ENCODE measurements at regions not wholly inside any gene's neighbourhood (a gene's known extent, or its start where the extent isn't known, plus 50 kb on each side); places are given as distances from the start of the nearest gene placed in this dataset.
"Not testable (repeated sequence)": the region's sequence is repeated elsewhere in the genome, so short reads cannot be mapped to it uniquely, and the experiment has no call there.

DNA sequence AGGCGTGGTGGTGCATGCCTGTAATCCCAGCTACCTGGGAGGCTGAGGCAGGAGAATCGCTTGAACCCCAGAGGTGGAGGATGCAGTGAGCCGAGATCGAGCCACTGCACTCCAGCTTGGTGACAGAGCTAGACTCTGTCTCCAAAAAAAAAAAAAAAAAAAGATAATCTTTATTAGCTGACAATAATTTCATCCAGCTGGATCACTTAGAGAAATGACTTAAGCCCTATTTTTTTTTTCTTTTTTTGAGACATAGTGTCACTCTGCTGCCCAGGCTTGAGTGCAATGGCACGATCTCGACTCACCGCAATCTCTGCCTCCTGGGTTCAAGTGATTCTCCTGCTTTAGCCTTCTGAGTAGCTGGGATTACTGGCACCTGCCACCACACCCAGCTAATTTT lies 51.6 kb upstream of the MAP4K4 start:
- H3K4me3 Mint-ChIP-seq; DNase-seq; H3K27me3 Mint-ChIP-seq; ATAC-seq; H3K9me3 Mint-ChIP-seq; H3K27ac Mint-ChIP-seq; intact Hi-C loops (cut with micrococcal nuclease); H3K36me3 Mint-ChIP-seq (ENCODE audit: low read depth); H3K4me1 Mint-ChIP-seq (ENCODE audit: low read depth): not testable (repeated sequence)
- ChIA-PET CTCF (interaction anchor here (1.1 kb wide), 1 partner anchor 185 kb away, joined by 4 read pairs; no protein-coding TSS in a partner anchor), POLR2A (interaction anchor here (0.6 kb wide), 1 partner anchor 55 kb away, joined by 4 read pairs; no protein-coding TSS in a partner anchor)

DNA sequence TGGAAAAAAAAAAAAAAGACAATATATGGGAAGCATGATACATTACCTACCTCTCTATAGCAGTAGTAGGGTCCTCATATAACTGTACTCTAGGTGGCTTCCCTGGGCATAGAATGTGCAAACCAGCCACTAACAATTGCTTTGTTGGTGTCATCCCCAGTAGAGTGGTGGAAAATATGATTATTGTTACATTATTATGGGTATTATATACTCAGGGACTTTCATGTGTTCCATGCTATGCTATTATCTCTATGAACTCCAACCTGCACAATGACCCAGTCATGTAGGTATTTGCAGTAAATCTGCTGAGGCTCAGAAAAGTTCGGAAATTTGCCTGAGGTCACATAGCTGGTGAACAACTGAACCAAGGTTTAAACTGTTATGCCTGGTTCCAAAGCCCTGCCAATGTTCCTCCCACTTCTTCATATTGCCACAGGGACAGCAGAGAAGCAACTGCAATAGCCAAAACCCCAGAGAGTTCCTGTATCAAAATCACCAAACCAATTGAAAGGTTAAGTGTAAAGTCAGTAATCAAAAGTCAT lies 52.6 kb upstream of the MAP4K4 start:
- ATAC-seq: no peak
- Mint-ChIP-seq H3K27ac (no peak overlapping the region), H3K27me3 (no peaks in the 10 kb centered on the region), H3K4me1 (ENCODE audit: low read depth) (no peaks in the 10 kb centered on the region), H3K36me3 (ENCODE audit: low read depth) (no peaks in the 10 kb centered on the region), H3K4me3 (no peak overlapping the region), H3K9me3 (no peaks in the 10 kb centered on the region)
- ChIA-PET CTCF (interaction anchor here (1.1 kb wide), 1 partner anchor 186 kb away, joined by 4 read pairs; no protein-coding TSS in a partner anchor), POLR2A (no interaction called here)
- DNase-seq: no peak
- intact Hi-C loops (cut with micrococcal nuclease): no loop called here
- TF ChIP-seq, protein P1, sequence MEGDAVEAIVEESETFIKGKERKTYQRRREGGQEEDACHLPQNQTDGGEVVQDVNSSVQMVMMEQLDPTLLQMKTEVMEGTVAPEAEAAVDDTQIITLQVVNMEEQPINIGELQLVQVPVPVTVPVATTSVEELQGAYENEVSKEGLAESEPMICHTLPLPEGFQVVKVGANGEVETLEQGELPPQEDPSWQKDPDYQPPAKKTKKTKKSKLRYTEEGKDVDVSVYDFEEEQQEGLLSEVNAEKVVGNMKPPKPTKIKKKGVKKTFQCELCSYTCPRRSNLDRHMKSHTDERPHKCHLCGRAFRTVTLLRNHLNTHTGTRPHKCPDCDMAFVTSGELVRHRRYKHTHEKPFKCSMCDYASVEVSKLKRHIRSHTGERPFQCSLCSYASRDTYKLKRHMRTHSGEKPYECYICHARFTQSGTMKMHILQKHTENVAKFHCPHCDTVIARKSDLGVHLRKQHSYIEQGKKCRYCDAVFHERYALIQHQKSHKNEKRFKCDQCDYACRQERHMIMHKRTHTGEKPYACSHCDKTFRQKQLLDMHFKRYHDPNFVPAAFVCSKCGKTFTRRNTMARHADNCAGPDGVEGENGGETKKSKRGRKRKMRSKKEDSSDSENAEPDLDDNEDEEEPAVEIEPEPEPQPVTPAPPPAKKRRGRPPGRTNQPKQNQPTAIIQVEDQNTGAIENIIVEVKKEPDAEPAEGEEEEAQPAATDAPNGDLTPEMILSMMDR (IDR thresholded peaks at IDR 0.05): no peak

DNA sequence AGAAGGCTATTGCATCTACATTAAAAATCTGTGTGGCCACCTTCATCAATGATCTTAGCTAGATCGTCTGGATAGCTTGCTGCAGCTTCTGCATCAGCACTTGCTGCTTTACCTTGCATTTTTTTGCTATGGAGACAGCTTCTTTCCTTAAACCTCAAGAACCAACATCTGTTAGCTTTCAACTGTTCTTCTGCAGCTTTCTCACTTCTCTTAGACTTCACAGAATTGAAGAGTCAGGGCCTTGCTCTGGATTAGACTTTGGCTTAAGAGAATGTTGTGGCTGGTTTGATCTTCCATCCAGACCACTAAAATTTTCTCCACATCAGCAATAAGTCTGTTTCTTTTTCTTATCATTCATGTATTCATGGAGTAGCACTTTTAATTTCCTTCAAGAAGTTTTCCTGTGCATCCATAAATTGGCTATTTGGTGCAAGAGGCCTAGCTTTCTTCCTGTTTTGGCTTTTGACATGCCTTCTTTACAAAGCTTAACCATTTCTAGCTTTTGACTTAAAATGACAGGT lies 54.4 kb upstream of the MAP4K4 start:
- no peaks in the 10 kb centered on the region for H3K36me3 Mint-ChIP-seq (ENCODE audit: low read depth)
- no peak overlapping the region for H3K27ac Mint-ChIP-seq
- H3K27me3 Mint-ChIP-seq: no peaks in the 10 kb centered on the region
- TF ChIP-seq, protein P1 (IDR thresholded peaks at IDR 0.05): no peak
- H3K4me3 Mint-ChIP-seq: no peak overlapping the region
- ATAC-seq: no peak
- intact Hi-C loops (cut with micrococcal nuclease): no loop called here
- ChIA-PET POLR2A (no interaction called here), CTCF (no interaction called here)
- DNase-seq: no peak
- no peaks in the 10 kb centered on the region for H3K9me3 Mint-ChIP-seq
- no peaks in the 10 kb centered on the region for H3K4me1 Mint-ChIP-seq (ENCODE audit: low read depth)

DNA sequence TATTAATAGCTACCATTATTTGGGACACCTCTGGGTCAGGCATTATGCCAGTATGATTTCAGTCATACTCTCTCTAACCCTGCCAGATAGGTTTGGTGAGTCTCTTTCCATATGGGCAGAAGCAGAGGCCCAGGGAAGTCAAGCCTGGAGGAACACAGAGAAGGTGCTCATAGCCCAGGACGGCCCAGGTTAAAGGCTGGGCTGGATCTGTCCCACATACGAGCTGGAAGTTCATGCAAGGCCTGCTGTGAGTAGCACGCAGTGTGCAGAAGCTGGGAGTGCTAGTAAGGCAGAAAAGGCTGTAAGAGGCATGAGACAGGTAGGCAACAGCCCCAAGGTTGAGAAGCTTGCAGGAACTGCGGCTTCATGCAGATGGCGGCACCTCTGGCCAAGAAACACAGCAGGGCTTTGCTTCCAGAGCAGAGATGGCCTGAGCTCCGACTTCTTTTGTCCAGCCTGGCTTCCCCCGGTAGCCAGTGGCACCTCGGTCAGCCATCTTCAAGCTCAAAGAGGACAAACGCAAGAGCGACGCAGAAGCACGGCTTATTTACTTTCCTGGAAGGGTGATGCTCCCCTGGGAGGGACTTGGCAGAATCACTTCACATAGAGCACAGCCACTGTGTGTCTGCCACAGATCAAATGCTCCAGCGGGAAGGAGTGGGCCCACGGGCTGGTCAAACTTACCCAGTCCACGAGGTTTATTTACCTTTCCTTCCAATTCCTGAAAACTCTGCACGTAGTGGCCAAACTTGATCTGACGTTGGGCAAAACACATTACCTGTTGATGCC lies 58.5 kb upstream of the MAP4K4 start:
- ChIA-PET POLR2A (no interaction called here), CTCF (no interaction called here)
- H3K27ac Mint-ChIP-seq: no peak overlapping the region
- DNase-seq (no peak), ATAC-seq (no peak)
- no peaks in the 10 kb centered on the region for H3K27me3 Mint-ChIP-seq
- intact Hi-C loops (cut with micrococcal nuclease): no loop called here
- no peaks in the 10 kb centered on the region for H3K36me3 Mint-ChIP-seq (ENCODE audit: low read depth)
- no peaks in the 10 kb centered on the region for H3K9me3 Mint-ChIP-seq
- TF ChIP-seq, protein P1 (IDR thresholded peaks at IDR 0.05): no peak
- H3K4me3 Mint-ChIP-seq: no peak overlapping the region
- H3K4me1 Mint-ChIP-seq (ENCODE audit: low read depth): no peaks in the 10 kb centered on the region

DNA sequence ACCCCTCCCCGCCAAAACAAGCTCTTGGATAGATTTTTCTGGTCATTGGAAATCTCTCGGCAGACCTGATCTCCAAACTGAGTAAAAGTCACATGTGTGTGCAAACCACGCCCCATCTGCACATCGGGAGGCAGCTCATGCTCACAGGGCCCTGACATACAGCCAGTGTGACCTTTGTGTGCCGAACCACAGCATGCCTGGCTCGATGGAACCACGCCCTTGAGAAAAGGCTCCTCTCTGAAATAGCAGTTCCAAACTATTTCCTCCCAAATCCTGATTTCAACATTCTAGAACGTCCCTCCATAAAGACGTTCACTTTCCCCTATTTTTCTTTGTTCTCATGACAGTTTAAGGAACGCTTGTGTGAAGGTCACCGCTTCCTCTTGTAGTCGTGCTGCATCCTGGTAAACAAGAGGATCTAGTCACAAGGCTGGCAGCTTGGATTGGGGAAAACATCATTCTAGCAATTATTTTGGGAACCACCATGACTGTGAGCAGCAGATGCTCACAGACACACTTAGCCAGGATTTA lies 59.3 kb upstream of the MAP4K4 start:
- TF ChIP-seq, protein P1 (IDR thresholded peaks at IDR 0.05): no peak
- H3K36me3 Mint-ChIP-seq (ENCODE audit: low read depth): no peaks in the 10 kb centered on the region
- ATAC-seq (no peak), DNase-seq (no peak)
- ChIA-PET POLR2A (no interaction called here), CTCF (no interaction called here)
- H3K27me3 Mint-ChIP-seq: no peaks in the 10 kb centered on the region
- no peak overlapping the region for H3K4me3 Mint-ChIP-seq
- H3K27ac Mint-ChIP-seq: no peak overlapping the region
- no peaks in the 10 kb centered on the region for H3K4me1 Mint-ChIP-seq (ENCODE audit: low read depth)
- no peaks in the 10 kb centered on the region for H3K9me3 Mint-ChIP-seq
- intact Hi-C loops (cut with micrococcal nuclease): no loop called here
